Astrocyte of the cerebellum (primary cell): ENCODE measurements at regions not wholly inside any gene's neighbourhood (a gene's known extent, or its start where the extent isn't known, plus 50 kb on each side); places are given as distances from the start of the nearest gene placed in this dataset.

Experiments used
- DNase-seq: peaks from one replicate; pipeline ENCODE4 v3.0.0-alpha.2; 2011; ENCODE audit warnings: low read depth
- H3K4me3 ChIP-seq: 2 replicates; pipeline ENCODE4 v1.5.1; 2011; ENCODE audit warnings: mild to moderate bottlenecking, low read depth, low read length, moderate library complexity
- in situ Hi-C: cut with HindIII; loops from 2 replicates; pipeline ENCODE4 v1.10.0; 2017; ENCODE audit warnings: low sequenced_read_pairs
- TF ChIP-seq, protein P1 (sequence below): IDR thresholded peaks from 2 replicates; pipeline ENCODE4 v1.5.1; 2012; ENCODE audit warnings: low read length, low read depth, moderate library complexity, mild to moderate bottlenecking; ENCODE audit errors: missing control alignments

DNA sequence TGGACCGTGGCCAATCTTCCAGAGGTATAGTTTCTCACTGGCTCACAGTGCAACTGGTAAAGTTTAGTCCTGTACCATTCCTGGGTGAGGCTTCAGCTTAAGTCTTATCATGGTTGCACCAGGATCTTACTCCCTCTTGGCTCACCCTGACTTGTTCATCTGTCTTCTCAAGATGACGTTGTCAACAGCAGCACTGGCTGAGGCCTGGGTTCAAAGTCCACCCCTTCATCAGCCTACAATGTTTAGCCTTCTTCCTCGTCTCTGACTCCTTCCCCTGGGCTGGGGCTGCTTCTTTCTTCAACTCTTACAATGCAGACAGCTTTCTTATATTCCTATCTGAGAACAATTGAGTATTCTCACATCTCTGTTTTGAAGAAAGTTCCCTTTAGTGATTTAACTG lies 311.1 kb upstream of the CLINT1 start:
- in situ Hi-C loops: loop anchor here (5.0 kb wide), 1 partner anchor 957 kb away; no protein-coding TSS in a partner anchor

GRCh38 chr5:158166424-158166823 lies 307.5 kb upstream of the CLINT1 start:
- TF ChIP-seq, protein P1, sequence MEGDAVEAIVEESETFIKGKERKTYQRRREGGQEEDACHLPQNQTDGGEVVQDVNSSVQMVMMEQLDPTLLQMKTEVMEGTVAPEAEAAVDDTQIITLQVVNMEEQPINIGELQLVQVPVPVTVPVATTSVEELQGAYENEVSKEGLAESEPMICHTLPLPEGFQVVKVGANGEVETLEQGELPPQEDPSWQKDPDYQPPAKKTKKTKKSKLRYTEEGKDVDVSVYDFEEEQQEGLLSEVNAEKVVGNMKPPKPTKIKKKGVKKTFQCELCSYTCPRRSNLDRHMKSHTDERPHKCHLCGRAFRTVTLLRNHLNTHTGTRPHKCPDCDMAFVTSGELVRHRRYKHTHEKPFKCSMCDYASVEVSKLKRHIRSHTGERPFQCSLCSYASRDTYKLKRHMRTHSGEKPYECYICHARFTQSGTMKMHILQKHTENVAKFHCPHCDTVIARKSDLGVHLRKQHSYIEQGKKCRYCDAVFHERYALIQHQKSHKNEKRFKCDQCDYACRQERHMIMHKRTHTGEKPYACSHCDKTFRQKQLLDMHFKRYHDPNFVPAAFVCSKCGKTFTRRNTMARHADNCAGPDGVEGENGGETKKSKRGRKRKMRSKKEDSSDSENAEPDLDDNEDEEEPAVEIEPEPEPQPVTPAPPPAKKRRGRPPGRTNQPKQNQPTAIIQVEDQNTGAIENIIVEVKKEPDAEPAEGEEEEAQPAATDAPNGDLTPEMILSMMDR: no peak
- no peak overlapping the region for H3K4me3 ChIP-seq
- no peak for DNase-seq
- in situ Hi-C loops: no loop called here

More for the DNA sequence above, 311.1 kb upstream of the CLINT1 start:
- no peak for DNase-seq
- no peak overlapping the region for H3K4me3 ChIP-seq
- TF ChIP-seq, protein P1: no peak

DNA sequence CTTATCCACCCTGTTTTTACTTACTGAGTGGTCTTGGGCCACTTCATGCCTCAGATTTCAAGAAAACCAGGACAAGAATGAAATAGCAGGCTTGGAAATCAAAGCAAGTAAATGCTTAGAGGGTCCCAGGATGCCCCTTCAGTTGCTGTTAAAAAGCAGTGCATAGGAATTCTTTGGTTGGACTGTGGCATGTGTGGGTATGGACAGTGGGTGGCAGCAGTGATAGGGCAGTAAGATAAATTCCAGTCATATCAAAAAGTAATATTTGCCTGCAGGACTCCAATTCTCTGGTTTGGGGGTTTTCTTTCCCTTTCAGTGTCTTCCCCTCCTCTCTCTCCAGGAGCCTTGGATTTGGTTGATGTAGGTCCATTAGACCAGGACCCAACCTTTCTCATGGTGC lies 306.7 kb upstream of the CLINT1 start:
- DNase-seq: no peak
- H3K4me3 ChIP-seq: no peak overlapping the region
- TF ChIP-seq, protein P1: no peak
- in situ Hi-C loops: no loop called here

DNA sequence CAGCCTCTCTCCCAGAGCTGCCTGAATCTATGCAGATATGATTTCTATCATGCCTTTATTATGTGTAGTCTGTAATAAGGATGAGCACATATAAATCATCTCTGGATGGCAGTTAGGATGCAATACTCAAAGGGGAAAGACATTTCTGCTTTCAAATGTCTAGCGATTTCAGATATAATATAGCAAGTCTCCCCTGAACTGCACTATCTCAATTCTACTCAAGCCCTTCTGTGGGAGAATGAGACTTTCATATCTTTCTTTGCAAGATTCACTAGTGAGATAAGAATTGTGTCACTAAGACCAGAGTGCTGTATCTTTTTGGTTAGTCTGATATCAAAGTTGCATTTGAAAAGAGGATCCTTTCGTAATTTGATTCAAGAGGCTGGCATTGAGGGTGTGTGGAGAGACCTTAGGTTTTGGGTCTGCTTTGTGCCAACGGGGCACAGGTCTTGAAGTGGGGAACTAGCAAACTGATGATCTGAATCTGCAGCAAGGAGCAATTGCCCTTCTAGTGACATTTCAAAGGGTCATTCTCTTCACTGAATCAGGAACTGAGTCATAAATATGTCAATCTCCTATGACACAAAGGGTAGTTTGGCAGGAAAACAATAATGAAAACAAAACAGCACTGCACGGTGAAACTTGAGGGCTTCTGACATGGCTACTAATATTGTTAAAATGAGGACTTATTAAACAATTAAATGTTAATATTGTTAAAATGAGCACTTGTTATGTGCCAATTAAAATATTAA lies 305.5 kb upstream of the CLINT1 start:
- in situ Hi-C loops: no loop called here
- no peak overlapping the region for H3K4me3 ChIP-seq
- no peak for DNase-seq
- TF ChIP-seq, protein P1: no peak

DNA sequence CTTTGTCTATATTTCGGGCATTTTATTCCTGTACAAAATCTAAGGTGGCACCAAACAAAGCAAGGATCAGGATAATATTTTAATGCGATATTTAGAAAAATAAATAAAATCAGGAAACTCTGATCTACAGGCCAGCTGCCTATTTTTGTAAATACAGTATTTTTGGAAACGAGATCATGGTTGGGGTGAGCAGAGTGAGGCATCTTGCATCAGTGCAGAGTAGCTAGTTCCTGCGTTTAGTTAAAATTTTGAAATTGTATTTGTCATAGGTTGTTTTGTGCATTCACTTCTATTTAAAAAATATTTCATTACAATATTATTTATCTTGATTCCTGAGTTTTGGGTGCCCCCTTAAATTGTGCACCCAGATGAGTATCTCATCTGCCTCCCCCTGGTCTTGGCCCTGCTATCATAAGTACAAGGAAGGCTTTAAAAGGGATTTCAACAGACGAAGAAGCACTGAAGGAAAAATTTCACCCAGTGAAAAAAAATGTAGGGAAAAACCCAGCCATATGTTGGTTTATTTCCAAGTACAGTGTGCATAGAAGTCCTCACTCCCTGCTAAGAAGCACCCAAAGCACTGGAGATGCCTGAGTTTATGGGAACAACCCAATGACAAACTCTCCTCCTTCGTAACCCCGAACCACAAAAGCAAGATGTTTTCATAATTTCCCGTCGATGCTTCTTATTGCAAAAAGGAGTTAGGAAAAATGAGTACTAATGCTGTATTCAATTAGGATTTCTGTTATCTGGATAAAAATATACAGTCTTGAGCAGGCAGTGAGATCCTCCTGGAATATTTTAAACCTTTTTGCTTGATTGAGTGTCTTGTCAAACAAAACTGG lies 304.7 kb upstream of the CLINT1 start:
- no peak for DNase-seq
- in situ Hi-C loops: no loop called here
- TF ChIP-seq, protein P1: no peak
- no peak overlapping the region for H3K4me3 ChIP-seq

DNA sequence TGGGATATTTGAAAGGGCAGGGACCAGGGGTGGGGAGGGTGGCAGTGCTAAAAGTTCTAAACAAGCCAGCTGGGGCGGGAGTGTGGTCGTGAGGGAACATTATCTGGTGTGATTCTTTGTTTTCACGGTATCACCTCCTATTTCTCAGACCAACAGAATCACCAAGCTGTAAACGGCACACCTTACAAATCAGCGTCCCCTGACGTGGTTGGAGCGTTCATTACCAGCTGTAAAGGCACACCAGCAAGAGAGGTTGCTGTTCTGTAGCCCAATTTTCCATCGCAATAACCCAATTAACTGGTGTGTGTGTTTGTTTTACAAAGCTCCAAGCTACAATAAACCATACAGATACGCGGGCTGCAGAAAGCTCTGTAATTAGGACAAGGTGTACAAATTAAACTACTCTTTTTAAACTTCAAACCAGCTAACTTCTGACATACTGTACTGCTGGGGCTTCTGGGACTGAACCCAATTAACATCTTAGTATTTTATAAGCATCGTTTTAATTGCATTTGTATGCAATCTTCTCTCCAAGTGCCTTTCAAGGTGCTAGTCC lies 303.6 kb upstream of the CLINT1 start:
- TF ChIP-seq, protein P1: no peak
- H3K4me3 ChIP-seq: no peak overlapping the region
- in situ Hi-C loops: no loop called here
- no peak for DNase-seq
